ENCODE measurements at regions not wholly inside any gene's neighbourhood (a gene's known extent, or its start where the extent isn't known, plus 50 kb on each side); places are given as distances from the start of the nearest gene placed in this dataset.

GRCh38 chr3:13750731-13751130 is 129.1 kb downstream of the WNT7A start:
- Histone ChIP-seq H3K79me1 (ENCODE audit: insufficient read depth, low read depth, low read length, poor library complexity, severe bottlenecking) (no peaks in the 10 kb centered on the region), H3K18ac (ENCODE audit: insufficient read length, low read depth, low read length) (no peak overlapping the region), H3K14ac (ENCODE audit: insufficient read depth, low read length) (no peak overlapping the region; the same call in 1 of the 2 replicates), H3K4me2 (ENCODE audit: insufficient read depth, insufficient read length, low read length) (no peak overlapping the region), H3T11ph (ENCODE audit: low read length) (no peak overlapping the region), H3K9me3 (ENCODE audit: control insufficient read depth, low read depth, low read length) (no peaks in the 10 kb centered on the region), H2BK20ac (ENCODE audit: low read depth, low read length, poor library complexity, severe bottlenecking) (no peak overlapping the region), H3K27ac (ENCODE audit: insufficient read length, low read depth, low read length) (no peak overlapping the region), H3K4ac (ENCODE audit: low read depth, low read length) (no peak overlapping the region), H3K4me1 (ENCODE audit: insufficient read depth, low read length) (no peaks in the 10 kb centered on the region), H2BK120ac (ENCODE audit: low read depth, low read length, poor library complexity, severe bottlenecking) (no peak overlapping the region), H3K9ac (ENCODE audit: extremely low read depth, insufficient read length, low read length) (no peak overlapping the region), H4K91ac (ENCODE audit: insufficient read length, low read depth, low read length) (no peak overlapping the region), H3K27me3 (ENCODE audit: insufficient read depth, low read length) (no peaks in the 10 kb centered on the region), H2AFZ (ENCODE audit: low read length) (no peak overlapping the region), H3K23ac (ENCODE audit: insufficient read length, low read depth, low read length) (no peak overlapping the region), H3K56ac (ENCODE audit: insufficient read length, low read depth, low read length) (no peak overlapping the region), H4K20me1 (ENCODE audit: control insufficient read depth, insufficient read depth, insufficient read length) (no peaks in the 10 kb centered on the region), H3K23me2 (ENCODE audit: insufficient read length, low read depth, low read length, poor library complexity, severe bottlenecking) (no peaks in the 10 kb centered on the region), H2BK5ac (ENCODE audit: insufficient read length, low read length) (no peak overlapping the region), H4K5ac (ENCODE audit: insufficient read length, low read depth, low read length) (no peak overlapping the region), H4K8ac (replicated peaks; ENCODE audit: insufficient read length, low read depth, low read length) (no peak overlapping the region), H2AK5ac (ENCODE audit: insufficient read length, low read length) (no peak overlapping the region), H2BK12ac (ENCODE audit: insufficient read length, low read depth, low read length) (no peak overlapping the region), H3K79me2 (ENCODE audit: insufficient read depth, low read length) (no peaks in the 10 kb centered on the region), H2BK15ac (ENCODE audit: low read depth, low read length) (no peak overlapping the region)
- WGBS (ENCODE audit: extremely low coverage, insufficient read length, low lambda C conversion rate) = no CpG with 5 or more reads among the region's 1 CpG
- no peak for TF ChIP-seq CTCF (conservative IDR thresholded peaks at IDR 0.05)
- H3K4me3 Mint-ChIP-seq = no peak overlapping the region
- H3K36me3 Mint-ChIP-seq (ENCODE audit: insufficient read depth in 1 of 3, low read depth in 3 of 3) = peaks cover 0 to 9% (median 0%) of the 10 kb centered on the region in 3 experiments; a peak in 2 of 7 replicates
- no peak overlapping the region for H3K27ac Mint-ChIP-seq
- no peak for DNase-seq
- no peaks in the 10 kb centered on the region for H3K4me1 Mint-ChIP-seq
- no peaks in the 10 kb centered on the region; the same call in 1 of the 2 replicates for H3K27me3 Mint-ChIP-seq (ENCODE audit: low read depth)
- peaks cover 6 to 14% of the 10 kb centered on the region in 2 experiments; a peak in 4 of 5 replicates for H3K9me3 Mint-ChIP-seq

All from H9 (cell line).